D341Med (cell line): ENCODE measurements at regions not wholly inside any gene's neighbourhood (a gene's known extent, or its start where the extent isn't known, plus 50 kb on each side); places are given as distances from the start of the nearest gene placed in this dataset.

Experiments
- DNase-seq: peaks from one replicate; pipeline ENCODE4 v3.0.0; 2012; ENCODE audit warnings: low spot score

DNA sequence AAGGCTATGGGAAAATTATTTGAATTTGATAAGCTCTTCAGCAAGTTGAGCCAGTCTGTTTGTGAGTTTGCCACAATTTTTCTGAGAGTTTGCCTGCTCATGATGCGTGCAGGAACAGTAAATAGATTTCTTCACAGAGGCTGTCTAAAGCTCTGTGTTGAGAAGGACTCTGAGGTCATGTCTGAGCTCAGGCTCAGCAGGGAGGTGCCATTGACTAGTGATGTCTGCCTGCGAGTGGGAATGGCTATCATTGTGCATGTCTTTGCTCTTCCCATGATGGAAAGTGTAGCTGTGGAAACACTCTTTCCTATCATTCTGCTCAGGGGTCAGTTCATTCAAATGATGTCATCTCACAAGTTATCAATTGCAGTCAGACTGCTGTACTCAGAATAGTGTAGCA is 142.8 kb downstream of the RASEF start:
- no peak for DNase-seq

DNA sequence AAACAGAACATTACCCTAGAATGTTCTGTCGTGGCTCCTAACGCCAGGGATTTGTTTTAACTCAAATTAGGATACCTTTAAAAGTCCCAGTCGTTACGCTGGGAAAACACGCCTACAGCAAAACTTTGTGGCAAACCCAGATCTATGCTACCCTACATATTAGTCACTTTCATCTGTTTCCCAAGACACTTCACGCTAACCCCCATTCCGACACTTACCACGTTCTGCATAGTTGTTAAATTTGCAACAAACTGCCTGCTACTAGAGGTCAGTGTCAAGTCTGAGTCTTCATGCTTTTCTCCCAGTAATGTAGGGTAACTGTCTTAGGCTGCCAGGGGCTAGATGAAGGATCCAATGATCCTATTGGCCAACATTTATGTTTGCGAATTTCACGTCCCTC is 140.3 kb downstream of the RASEF start:
- no peak for DNase-seq

GRCh38 chr9:82923092-82923911 is 139.6 kb downstream of the RASEF start:
- no peak for DNase-seq

DNA sequence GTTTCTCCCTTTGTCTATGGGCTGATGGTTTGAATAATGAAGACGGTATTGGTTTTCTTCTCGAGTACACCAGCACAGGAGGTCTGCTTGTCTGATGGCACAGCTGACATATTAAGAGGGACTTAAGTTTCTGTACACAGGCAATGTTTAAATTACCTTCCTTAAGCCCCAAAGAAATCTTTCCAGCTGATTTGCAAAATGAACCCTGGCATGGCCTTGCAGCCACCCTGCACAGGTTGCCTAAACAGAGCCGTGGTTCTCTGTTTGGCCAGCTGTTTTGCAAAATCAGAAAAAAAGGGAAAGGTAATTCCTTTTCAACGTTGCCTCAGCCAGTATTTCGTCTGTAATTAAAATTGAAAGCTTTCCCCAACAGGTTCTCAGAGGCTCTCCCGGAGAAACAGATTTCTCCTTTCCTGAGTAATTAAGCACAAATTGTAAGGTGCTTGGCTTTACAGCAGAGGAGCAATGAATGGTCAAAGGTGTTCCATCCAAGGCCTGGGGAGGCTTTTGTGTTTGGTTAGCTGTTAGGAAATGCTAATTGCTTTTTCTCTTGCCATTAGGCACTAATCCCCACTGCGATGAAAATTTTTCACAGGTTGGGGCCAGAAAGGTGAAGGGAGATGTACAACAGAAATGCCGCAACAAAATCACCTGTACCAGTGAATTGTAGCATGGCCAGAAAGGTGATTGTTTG is 138.9 kb downstream of the RASEF start:
- DNase-seq: no peak
